ENCODE measurements at regions not wholly inside any gene's neighbourhood (a gene's known extent, or its start where the extent isn't known, plus 50 kb on each side); places are given as distances from the start of the nearest gene placed in this dataset.
"Not testable (repeated sequence)": the region's sequence is repeated elsewhere in the genome, so short reads cannot be mapped to it uniquely, and the experiment has no call there.

DNA sequence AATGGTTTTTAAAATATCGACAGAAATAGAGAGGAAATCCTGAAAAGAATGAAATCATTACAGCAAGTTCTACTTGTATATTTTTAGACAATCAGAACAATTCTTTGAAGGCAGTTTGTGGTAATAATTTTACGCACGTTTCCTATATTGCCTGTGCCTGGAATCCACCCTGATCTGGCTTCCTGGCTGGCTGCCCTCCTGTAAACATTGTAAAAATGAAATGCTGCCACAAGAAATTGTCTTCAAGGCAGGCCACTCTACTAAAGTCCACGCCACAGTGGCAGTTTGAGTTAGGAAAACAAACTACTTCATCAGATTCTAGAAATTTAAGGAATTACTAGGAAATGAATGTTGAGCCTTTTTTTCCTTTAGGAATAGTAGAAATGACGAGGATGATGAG, 454.5 kb upstream of the NR5A2 start:
- DNase-seq: no peak

DNA sequence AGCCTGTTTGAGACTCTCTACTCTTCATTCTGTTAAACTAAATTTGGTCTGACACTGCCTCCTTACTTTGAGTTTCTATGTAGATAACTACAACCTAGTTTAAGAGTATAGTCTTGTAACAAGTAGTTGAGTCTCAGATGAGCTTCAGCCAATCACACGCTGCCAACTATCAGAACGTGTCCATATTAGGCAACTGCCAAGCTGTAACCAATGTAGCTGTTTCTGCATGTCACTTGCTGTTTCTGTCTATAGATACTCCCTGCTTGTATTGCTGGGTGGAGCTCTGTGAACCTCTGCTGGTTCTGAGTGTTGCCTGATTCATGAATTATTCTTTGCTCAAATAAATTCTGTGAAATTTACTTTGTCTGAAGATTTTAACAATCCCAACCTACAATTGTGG, 452.6 kb upstream of the NR5A2 start:
- DNase-seq: no peak

DNA sequence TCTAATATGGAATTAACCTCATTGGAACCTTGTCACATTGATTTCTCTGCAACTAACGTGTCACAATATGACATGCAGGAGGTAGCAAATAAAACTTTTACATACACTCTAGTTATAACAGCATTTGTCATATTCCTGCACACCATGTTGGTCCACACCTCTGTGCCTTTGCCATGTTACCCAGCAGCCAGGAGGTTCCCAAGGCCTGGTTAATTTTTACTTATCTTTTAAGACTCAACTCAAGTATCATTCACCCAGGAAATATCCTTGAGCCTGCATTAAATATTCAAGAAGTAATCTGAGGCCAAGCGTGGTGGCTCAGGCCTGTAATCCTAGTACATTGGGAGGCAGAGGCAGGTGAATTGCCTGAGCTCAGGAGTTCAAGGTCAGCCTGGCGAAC, 447.2 kb upstream of the NR5A2 start:
- DNase-seq: no peak

DNA sequence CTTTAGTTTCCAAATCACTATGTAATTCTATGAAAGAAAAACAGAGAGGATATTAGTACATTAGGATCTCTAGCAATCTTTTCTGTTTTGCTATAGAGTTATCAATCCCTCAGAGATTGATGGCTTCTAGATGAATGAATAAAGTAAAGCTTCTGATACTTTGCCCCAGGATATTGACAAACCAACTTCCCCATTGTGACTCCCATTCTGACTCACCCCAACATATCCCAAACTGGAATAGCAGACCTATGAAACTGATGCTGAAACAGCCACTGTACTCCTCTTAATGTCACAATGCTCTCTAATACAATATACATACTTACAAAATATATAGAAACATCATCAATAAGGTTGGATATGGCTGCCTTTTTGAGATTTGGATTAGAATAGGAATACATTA, 442.1 kb upstream of the NR5A2 start:
- DNase-seq: no peak

DNA sequence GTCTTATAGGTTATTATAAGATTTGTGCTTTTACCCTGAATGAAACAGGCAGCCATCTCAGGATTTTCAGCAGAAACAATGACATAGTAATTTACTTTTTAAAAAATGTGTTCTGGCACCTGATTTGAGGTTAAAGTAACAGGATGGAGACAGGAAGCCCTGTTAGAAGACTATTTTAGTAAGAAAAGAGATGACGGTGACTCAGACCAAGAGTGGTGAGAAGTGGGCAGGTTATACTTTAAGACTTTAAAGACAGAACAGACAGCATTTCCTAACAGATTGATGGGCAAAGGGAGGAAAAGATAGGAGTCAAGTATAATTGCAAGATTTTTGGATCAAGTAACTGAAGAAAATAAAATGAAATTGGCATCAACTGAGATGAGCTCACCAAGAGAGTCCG, 436.8 kb upstream of the NR5A2 start:
- DNase-seq: peak; percentile 12

DNA sequence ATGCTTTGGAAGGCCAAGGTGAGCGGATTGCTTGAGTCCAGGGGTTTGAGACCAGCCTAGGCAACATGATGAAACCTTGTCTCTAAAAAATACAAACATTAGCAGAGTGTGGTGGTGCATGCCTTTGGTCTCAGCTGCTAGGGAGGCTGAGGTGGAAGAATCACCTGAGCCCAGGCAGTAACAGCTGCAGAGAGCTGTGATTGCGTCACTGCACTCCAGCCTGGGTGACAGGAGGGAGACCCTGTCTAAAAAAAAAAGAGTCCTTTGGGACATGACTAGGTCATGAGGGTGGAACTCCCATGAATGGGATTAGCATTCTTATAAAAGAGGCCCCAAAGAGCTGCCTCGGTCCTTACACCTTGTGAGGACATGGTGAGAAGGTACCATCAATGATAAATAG, 436.0 kb upstream of the NR5A2 start:
- DNase-seq: no peak

- no peak for DNase-seq
Measured at GRCh38 chr1:199593475-199593874, 434.0 kb upstream of the NR5A2 start.

GRCh38 chr1:199596448-199596847, 431.1 kb upstream of the NR5A2 start:
- not testable (repeated sequence) for DNase-seq

GRCh38 chr1:199597152-199597551, 430.4 kb upstream of the NR5A2 start:
- DNase-seq: no peak

DNA sequence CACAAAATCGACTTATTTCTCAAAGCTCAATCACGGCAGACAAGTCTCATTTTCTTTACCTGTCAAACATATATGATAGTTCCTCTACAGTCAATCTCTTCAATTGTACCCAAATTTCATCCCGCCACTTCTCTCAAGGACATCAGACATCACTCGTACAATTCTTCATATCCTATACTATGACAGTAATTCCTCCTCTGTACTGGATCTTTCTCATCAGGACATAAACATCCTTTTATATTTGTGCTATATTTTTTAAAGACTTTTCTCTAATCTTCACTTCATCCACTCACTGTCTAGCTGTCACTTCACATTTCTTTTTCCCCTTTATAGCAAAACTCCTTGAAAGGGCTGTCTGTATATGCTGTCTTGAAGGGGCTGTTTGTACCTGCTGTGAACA, 419.1 kb upstream of the NR5A2 start:
- no peak for DNase-seq

- DNase-seq: peak; percentile 86
Measured at GRCh38 chr1:199612976-199613774, 414.3 kb upstream of the NR5A2 start.

GRCh38 chr1:199616947-199617346, 410.6 kb upstream of the NR5A2 start:
- DNase-seq: no peak

GRCh38 chr1:199619223-199619622, 408.3 kb upstream of the NR5A2 start:
- DNase-seq: no peak

DNA sequence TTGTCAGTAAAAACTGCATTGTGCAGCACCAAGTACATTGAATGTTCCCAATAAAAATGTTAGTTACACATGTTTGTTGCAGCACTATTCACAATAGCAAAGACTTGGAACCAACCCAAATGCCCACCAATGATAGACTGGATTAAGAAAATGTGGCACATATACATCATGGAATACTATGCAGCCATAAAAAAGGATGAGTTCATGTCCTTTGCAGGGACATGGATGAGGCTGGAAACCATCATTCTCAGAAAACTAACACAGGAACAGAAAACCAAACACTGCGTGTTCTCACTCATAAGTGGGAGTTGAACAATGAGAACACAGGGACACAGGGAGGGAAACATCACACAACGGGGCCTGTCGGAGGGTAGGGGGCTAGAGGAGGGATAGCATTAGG, 401.3 kb upstream of the NR5A2 start:
- not testable (repeated sequence) for DNase-seq

GRCh38 chr1:199629624-199630023, 397.9 kb upstream of the NR5A2 start:
- DNase-seq: peak; percentile 13

- no peak for DNase-seq
Measured at GRCh38 chr1:199639453-199639852, 388.1 kb upstream of the NR5A2 start.

DNA sequence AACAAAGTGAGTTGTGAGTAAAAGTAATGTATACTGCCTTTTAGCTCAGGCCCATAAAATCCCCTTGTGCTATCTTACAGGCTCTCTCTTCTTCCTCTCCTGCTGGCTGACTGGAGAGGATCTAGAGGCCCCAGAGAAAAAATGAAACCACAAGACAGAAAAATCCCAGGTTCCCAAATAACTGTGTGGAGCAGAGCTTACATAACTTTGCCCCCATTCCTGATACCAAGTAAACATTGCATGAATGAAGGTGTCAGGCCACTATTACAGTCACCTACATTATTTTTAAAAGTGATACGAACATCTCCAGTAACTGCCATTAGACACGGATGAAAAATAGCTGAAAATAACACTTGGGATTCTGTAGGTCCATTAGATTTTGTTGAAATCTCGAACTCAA, 386.0 kb upstream of the NR5A2 start:
- DNase-seq: no peak

DNA sequence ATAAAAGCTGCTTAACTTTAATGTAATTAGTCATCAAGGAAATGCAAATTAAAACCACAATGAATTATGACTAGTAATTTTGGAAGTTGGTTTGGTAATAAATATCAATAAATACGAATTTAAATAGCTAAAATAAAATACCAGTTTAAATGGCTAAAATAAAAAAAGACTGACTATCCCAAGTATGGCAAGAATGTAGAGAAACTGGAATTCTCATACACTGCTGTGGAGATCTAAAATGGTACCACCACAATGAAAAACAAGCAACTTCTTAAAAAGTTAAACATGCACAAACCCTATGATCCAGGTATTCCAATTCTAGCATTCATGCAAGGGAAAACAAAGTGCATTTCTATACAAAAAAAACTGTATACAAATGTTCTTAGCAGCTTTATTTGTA, 382.6 kb upstream of the NR5A2 start:
- DNase-seq: no peak

DNA sequence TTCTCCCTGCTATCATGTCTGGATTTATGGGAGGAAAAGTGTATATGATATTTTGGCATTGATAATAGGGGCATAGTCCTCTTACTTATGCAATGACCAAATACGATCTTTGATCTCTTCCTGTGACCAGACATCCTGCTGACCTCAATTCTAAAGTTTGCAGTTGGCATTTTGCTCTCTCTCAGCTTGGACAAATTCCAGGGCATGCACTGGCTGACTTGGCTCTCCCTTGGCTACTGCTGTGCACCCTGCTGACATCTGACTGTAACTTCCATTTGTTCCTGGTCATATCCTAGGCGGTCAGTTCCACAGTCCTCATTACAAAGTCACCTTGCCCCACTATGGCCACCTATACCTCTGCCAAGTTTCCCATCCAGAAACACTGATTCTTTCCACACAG, 380.7 kb upstream of the NR5A2 start:
- no peak for DNase-seq

DNA sequence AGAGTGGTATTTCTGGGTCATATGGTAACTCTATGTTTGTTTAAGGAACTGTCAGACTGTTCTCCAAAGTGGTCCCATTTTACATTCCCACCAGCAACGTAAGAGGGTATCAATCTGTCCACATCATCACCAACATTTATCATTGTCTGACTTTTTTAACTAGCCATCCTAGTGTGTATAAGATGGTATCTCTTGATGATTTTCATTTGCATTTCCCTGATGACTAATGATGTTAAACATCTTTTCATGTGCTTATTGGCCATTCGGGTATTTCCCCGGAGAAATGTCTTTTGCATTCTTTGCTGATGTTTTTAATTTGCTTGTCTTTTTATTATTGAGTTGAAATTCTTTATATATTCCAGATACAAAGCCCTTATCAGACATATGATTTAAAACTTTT, 370.1 kb upstream of the NR5A2 start:
- no peak for DNase-seq

DNA sequence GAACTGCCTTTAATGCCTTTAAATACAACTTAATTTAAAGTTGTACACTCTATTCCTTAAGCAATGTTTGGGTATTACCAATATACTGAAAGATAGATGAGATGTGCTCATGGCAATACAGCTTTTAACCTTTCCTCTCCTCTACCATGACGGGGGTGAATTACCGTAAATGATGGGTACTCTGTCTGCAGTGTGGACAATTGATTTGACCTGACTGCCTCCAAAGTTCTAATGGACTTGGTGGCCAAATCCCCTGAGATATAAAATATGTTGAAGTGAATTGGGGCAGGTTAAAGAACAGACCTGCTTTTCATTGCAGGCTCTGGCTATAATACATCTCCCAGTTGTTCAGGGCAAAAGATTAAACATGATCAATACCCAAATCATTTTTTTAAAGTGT, 367.4 kb upstream of the NR5A2 start:
- DNase-seq: no peak

DNA sequence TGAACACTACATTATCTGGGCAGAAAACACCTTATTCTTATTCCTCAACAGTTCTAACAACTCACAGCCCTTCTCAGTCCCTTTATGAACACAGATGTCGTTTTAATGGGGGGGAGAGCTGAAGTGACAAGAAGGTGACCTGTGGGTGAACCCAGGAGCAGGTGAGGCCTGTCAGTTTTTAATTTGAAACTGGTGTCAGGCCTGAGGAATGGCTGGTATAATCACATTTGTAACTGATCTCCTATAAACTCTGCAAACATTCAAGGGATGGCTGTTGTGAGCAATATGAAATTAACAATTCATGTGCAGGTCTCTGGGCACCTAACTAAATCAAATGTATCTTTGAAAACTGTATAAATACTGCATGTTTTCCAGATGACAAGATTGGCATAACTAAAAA, 362.1 kb upstream of the NR5A2 start:
- DNase-seq: no peak

GRCh38 chr1:199667089-199667488, 360.4 kb upstream of the NR5A2 start:
- DNase-seq: no peak

DNA sequence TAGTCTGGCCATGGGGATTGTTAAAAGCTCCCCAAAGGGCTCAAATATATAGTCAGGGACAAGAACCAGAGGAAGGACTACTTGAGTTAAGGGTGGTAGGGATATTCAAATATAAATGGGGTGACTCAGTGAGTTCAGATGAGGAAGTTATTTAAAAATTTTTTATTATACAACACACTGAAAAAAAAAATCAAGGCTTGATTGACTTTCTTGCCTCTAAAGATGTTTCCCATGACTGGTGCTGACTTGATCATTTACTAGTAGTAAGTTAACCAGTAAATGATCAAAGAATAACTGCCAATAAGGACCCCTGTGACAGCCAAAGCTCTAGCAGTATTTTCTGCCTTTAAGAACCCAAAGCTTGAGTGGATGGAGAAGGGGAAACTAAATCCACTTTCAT, 357.6 kb upstream of the NR5A2 start:
- DNase-seq: no peak

- DNase-seq: no peak
Measured at GRCh38 chr1:199671684-199672083, 355.8 kb upstream of the NR5A2 start.

All from hematopoietic multipotent progenitor cell treated with erythropoietin and hydrocortisone succinate and interleukin-3 and kit ligand, for 4 days (in vitro differentiated cells).